Smooth muscle cell (in vitro differentiated cells): ENCODE measurements at regions not wholly inside any gene's neighbourhood (a gene's known extent, or its start where the extent isn't known, plus 50 kb on each side); places are given as distances from the start of the nearest gene placed in this dataset.
A peak's percentile ranks its signal among the peaks of the same experiment; 100 is the strongest.

ENCODE experiments used
- DNase-seq: peaks from one replicate; lab custom pipeline; 2025; ENCODE audit not compliant: unreplicated experiment; lab: John Stamatoyannopoulos, UW
- H2AFZ ChIP-seq: fragments of 200-600 bp; sonication (generic); 2 replicates; pipeline ENCODE4 v1.6.0; 2016; ENCODE audit warnings: antibody characterized with exemption, low read depth, mild to moderate bottlenecking
- H3F3A ChIP-seq: fragments of 200-600 bp; sonication (generic); 2 replicates; pipeline ENCODE4 v1.6.0; 2017; ENCODE audit warnings: antibody characterized with exemption, low read depth
- H3K27ac ChIP-seq: fragments of 200-600 bp; sonication (generic); 2 replicates; pipeline ENCODE4 v1.5.1; 2016; ENCODE audit warnings: low read depth, mild to moderate bottlenecking
- H3K27me3 ChIP-seq: fragments of 200-600 bp; sonication (generic); 2 replicates; pipeline ENCODE4 v1.6.1; 2016; ENCODE audit warnings: low read depth, mild to moderate bottlenecking
- H3K36me3 ChIP-seq: fragments of 200-600 bp; sonication (generic); 2 replicates; pipeline ENCODE4 v1.5.1; 2016; ENCODE audit warnings: low read depth
- H3K4me1 ChIP-seq: fragments of 200-600 bp; sonication (generic); 2 replicates; pipeline ENCODE4 v1.5.1; 2016; ENCODE audit warnings: low read depth
- H3K4me2 ChIP-seq: fragments of 200-600 bp; sonication (generic); 2 replicates; pipeline ENCODE4 v1.6.0; 2016; ENCODE audit warnings: mild to moderate bottlenecking
- H3K4me3 ChIP-seq: fragments of 200-600 bp; sonication (generic); 2 replicates; pipeline ENCODE4 v1.5.1; 2016; ENCODE audit warnings: mild to moderate bottlenecking
- H3K79me2 ChIP-seq: fragments of 200-600 bp; sonication (generic); 2 replicates; pipeline ENCODE4 v1.6.0; 2016; ENCODE audit warnings: low read depth, mild to moderate bottlenecking
- H3K9ac ChIP-seq: fragments of 200-600 bp; sonication (generic); 2 replicates; pipeline ENCODE4 v1.6.0; 2016; ENCODE audit warnings: low read depth
- H3K9me3 ChIP-seq: fragments of 200-600 bp; sonication (generic); replicated peaks from 2 replicates; pipeline ENCODE4 v1.5.1; 2016; ENCODE audit warnings: low read depth
- H4K20me1 ChIP-seq: fragments of 200-600 bp; sonication (generic); 2 replicates; pipeline ENCODE4 v1.6.0; 2016; ENCODE audit warnings: low read depth
- WGBS: methylation state at CpG from one replicate; pipeline ENCODE4 v1.1.7; 2016; ENCODE audit warnings: low lambda C conversion rate; 5-methylcytosine and 5-hydroxymethylcytosine counted together
- TF ChIP-seq, protein P1 (sequence below): fragments of 200-600 bp; sonication (generic); IDR thresholded peaks from 2 replicates; pipeline ENCODE4 v1.5.1; 2017; ENCODE audit warnings: borderline replicate concordance, mild to moderate bottlenecking, antibody characterized with exemption; ENCODE audit not compliant: insufficient read depth, poor library complexity, severe bottlenecking

GRCh38 chr10:57186201-57186600, 825.1 kb upstream of the ZWINT start:
- no peak overlapping the region for H3K9ac ChIP-seq
- H3K4me1 ChIP-seq, result no peaks in the 10 kb centered on the region
- no peak overlapping the region for H2AFZ ChIP-seq
- H4K20me1 ChIP-seq, result no peaks in the 10 kb centered on the region
- H3K27me3 ChIP-seq, result no peaks in the 10 kb centered on the region
- H3K79me2 ChIP-seq, result no peaks in the 10 kb centered on the region
- no peak overlapping the region for H3K27ac ChIP-seq
- H3K9me3 ChIP-seq, result no peaks in the 10 kb centered on the region
- no peak for DNase-seq
- H3K4me3 ChIP-seq, result no peak overlapping the region
- no peaks in the 10 kb centered on the region for H3F3A ChIP-seq
- TF ChIP-seq, protein P1, sequence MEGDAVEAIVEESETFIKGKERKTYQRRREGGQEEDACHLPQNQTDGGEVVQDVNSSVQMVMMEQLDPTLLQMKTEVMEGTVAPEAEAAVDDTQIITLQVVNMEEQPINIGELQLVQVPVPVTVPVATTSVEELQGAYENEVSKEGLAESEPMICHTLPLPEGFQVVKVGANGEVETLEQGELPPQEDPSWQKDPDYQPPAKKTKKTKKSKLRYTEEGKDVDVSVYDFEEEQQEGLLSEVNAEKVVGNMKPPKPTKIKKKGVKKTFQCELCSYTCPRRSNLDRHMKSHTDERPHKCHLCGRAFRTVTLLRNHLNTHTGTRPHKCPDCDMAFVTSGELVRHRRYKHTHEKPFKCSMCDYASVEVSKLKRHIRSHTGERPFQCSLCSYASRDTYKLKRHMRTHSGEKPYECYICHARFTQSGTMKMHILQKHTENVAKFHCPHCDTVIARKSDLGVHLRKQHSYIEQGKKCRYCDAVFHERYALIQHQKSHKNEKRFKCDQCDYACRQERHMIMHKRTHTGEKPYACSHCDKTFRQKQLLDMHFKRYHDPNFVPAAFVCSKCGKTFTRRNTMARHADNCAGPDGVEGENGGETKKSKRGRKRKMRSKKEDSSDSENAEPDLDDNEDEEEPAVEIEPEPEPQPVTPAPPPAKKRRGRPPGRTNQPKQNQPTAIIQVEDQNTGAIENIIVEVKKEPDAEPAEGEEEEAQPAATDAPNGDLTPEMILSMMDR, result no peak
- H3K4me2 ChIP-seq, result no peak overlapping the region
- H3K36me3 ChIP-seq, result no peaks in the 10 kb centered on the region
- 92% methylated on average over 1 of the region's 1 CpG for WGBS

DNA sequence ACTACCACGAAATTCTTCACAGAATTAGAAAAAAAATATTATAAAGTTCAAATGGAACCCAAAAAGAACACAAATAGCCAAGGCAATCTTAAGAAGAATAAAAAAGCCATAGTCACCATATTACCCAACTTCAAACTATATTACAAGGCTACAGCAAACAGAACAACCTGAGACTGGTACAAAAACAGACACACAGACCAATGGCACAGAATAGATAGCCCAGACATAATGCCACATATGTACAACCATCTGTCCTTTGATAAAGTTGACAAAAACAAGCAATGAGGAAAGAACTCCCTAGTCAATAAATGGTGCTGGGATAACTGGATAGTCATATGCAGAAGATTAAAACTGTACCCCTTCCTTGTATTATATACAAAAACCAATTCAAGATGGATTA, 808.5 kb upstream of the ZWINT start:
- no peak overlapping the region for H3K9ac ChIP-seq
- no peaks in the 10 kb centered on the region for H3K79me2 ChIP-seq
- TF ChIP-seq, protein P1, result no peak
- H3K4me1 ChIP-seq, result no peaks in the 10 kb centered on the region
- no peaks in the 10 kb centered on the region for H3K36me3 ChIP-seq
- no peaks in the 10 kb centered on the region for H3K27me3 ChIP-seq
- no peak overlapping the region for H3K27ac ChIP-seq
- WGBS, result 0% methylated on average over 1 of the region's 1 CpG
- H3K4me3 ChIP-seq, result no peak overlapping the region
- H3K4me2 ChIP-seq, result no peak overlapping the region
- no peak overlapping the region for H2AFZ ChIP-seq
- H4K20me1 ChIP-seq, result no peaks in the 10 kb centered on the region
- no peaks in the 10 kb centered on the region for H3F3A ChIP-seq
- DNase-seq, result no peak
- H3K9me3 ChIP-seq, result no peaks in the 10 kb centered on the region

- TF ChIP-seq, protein P1, result no peak
- Histone ChIP-seq H3K27ac (no peak overlapping the region), H4K20me1 (no peaks in the 10 kb centered on the region), H3K4me2 (peak overlapping the region; percentile 5), H3F3A (no peaks in the 10 kb centered on the region), H3K27me3 (no peaks in the 10 kb centered on the region), H3K9ac (no peak overlapping the region), H3K79me2 (no peaks in the 10 kb centered on the region), H3K9me3 (no peaks in the 10 kb centered on the region), H3K4me1 (no peaks in the 10 kb centered on the region), H2AFZ (no peak overlapping the region), H3K4me3 (no peak overlapping the region), H3K36me3 (no peaks in the 10 kb centered on the region)
- no peak for DNase-seq
- WGBS, result 16% methylated on average over 4 of the region's 4 CpGs
Observed at GRCh38 chr10:57168611-57169240, 807.7 kb upstream of the ZWINT start.

GRCh38 chr10:57165671-57166070, 804.6 kb upstream of the ZWINT start:
- H3K36me3 ChIP-seq, result no peaks in the 10 kb centered on the region
- H2AFZ ChIP-seq, result no peak overlapping the region
- no peaks in the 10 kb centered on the region for H3K4me1 ChIP-seq
- H3K79me2 ChIP-seq, result no peaks in the 10 kb centered on the region
- H3K9me3 ChIP-seq, result no peaks in the 10 kb centered on the region
- H3K4me2 ChIP-seq, result no peak overlapping the region
- no peaks in the 10 kb centered on the region for H4K20me1 ChIP-seq
- no peak for DNase-seq
- TF ChIP-seq, protein P1, result no peak
- WGBS, result 87% methylated on average over 2 of the region's 2 CpGs
- H3K4me3 ChIP-seq, result no peak overlapping the region
- no peak overlapping the region for H3K27ac ChIP-seq
- H3F3A ChIP-seq, result no peaks in the 10 kb centered on the region
- H3K27me3 ChIP-seq, result no peaks in the 10 kb centered on the region
- no peak overlapping the region for H3K9ac ChIP-seq
